Erythroblast (primary cell): ENCODE measurements at regions not wholly inside any gene's neighbourhood (a gene's known extent, or its start where the extent isn't known, plus 50 kb on each side); places are given as distances from the start of the nearest gene placed in this dataset.

ENCODE experiments used
- DNase-seq, 2 experiments: peaks; one replicate each; lab custom pipeline; 2025; lab: John Stamatoyannopoulos, UW
- GATA1 ChIP-seq: IDR thresholded peaks from 2 replicates; pipeline ENCODE4 v1.6.1; 2011; ENCODE audit warnings: low read depth, mild to moderate bottlenecking, control low read depth, low read length, moderate library complexity
- POLR2A ChIP-seq: IDR thresholded peaks from 2 replicates; pipeline ENCODE4 v1.6.1; 2011; ENCODE audit warnings: mild to moderate bottlenecking, low read length

DNA sequence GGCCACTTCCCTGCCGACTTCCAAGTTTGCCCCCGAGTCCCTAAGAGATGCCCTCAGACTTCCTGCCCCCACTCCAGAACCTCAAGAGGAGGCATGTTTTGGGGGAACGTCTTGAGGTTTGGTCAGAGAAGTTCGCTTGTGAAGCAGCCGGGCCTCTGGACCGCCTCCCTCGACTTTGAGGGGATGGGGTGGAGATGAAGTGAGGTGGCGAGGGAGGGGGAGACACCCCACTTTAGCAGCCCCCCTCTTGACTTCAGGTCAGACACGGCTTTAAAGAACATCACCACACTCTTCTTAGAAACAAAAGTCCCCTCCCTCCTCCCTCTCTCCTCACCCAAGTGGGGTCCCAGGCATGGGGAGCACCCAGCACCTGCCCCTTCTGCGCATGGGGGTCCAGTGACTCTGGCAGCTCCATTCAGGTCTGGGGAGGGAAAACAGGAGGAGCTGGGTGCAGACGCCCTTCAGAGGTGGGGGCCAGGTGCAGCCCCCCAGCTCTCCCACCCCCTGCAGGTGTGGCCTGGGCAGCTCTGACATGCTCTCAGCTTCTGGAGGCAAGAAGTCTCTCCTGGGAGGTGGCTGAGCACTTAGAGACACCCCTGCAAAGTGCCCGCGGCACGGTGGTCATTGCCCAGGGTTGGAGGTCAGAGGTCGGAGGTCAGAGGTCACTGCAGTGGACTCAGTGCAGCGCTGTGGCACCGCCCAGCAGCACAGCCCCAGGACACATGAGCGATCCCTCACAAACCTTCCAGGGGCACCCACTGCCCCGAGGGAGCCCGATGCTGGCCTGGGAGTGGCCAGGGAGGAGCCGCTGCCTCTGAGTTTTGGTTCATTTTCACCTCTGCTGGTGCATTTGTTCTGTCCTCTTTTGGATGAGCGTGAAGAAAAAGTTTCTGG, 108.8 kb downstream of the CPZ start:
- no peak for TF ChIP-seq POLR2A
- no peak for TF ChIP-seq GATA1
- DNase-seq = no peak

GRCh38 chr4:8700531-8700930, 108.0 kb downstream of the CPZ start:
- no peak for DNase-seq
- TF ChIP-seq GATA1 (no peak), POLR2A (no peak)

DNA sequence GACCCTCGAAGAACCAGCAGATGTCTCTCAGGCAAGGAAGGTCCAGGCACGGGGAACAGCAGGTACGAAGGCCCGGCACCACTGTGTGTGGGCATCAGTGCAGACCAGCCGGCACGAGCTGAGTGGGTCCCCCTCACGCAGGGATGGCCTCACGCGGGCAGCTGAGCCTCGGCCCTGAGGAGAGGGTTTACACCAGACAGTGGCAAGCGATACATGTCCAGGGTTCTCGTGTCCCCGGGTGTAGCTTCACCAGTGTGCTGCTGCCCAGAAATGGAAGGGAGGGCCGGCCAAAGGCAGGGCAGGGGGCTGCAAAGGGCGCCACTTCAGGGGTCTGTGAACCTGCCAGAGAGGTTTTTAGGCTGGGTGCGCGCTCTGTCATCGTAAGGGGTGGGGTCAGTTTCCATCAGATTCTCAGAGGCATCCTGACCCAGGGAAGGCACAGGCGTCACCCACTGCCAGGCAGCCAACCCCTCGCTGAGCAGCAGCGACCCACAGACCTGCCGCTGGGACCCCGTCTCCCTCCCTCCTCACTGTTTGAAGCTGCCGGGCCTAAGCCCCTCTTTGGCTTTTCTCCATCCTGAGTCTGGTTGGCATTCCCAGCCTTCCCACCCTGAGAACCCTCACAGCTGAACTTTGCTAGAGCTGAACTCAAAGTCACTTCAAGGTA, 107.0 kb downstream of the CPZ start:
- no peak for DNase-seq
- TF ChIP-seq GATA1 (no peak), POLR2A (no peak)

DNA sequence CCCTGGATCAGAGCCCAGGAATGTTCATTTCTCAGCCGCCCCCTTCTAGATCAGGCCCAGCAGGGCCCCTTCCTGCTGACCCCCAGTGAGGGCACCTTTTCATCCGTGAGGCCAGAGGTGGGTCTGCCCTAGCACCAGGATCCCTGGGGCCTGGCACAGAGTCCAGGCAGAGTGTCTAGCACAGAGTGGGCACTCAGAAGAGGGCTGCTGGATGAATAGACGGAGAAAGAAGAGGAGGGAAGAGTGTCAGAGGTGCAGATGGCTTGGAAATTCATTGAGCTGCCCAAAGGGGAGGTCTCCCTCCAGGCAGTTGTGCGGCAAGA, 106.5 kb downstream of the CPZ start:
- no peak for TF ChIP-seq POLR2A
- TF ChIP-seq GATA1 = no peak
- no peak for DNase-seq

GRCh38 chr4:8698341-8699062, 105.9 kb downstream of the CPZ start:
- DNase-seq = no peak
- TF ChIP-seq GATA1 = no peak
- TF ChIP-seq POLR2A = no peak

DNA sequence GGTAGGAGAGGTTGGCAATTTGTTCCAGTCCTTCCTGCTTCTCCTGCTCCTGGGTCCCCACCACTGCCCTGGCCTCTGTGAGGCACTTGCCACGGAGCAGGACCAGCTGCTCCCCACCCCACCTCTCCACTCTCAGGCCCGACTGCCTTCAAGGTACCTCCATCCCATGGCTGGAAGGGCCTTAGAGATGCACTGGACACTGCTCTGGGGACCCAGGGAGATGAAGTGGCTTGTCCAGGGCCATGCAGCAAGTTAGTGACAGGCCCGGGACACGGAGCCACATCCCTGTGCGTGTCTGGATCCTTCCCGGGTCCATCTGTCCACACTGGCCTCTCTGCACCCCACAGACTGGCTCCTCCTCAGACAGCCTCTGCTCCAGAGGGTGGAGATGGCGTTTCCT, 105.3 kb downstream of the CPZ start:
- DNase-seq = no peak
- TF ChIP-seq GATA1 (no peak), POLR2A (no peak)

GRCh38 chr4:8696369-8697127, 104.0 kb downstream of the CPZ start:
- TF ChIP-seq GATA1 = no peak
- DNase-seq = no peak

DNA sequence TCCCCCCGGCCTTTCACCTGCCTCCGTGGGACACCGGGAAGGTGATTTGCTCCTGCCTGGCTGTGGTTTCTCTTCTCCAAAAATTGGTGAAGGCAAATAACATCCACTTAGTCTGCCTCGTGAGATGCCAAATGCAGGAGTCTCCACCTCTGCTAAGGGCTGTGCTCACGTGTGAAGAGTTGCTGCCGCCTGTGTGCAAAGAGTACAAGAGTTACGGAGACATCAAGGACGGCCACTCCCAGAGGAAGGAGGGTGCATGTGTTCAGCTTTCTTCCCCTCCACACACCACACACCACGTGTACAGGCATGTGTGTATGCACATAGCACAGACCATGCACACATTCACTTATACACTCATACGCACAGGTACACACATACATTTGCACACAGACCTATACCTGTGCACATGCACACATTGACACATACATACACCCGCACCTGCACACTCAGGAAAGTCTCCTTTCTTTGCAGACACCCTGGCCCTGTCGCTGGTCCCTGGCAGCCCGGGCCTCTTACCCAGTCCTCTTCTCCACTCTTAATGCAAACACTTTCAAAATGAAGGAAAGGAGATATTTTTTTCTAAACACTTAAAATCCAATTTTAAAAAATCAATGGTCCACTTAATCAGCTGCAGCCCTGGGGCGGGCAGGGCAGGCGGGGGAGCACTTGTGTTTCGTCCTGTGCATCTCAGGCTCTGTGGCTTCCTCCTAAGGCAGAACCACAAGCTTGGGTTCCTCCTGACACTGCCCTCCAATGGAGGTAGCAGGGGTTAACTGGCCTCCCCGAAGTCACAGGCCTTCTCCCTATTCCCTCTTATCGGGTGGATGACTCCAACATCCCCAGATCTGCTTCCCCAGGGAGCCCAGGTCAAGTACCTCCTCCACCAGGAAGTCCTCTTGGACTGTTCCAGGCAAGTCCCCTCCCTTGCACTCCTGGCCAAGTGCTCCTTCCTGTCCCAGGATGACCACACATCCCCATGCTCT, 103.0 kb downstream of the CPZ start:
- no peak for TF ChIP-seq GATA1
- no peak for TF ChIP-seq POLR2A
- DNase-seq = no peak

- DNase-seq = no peak
Measured at GRCh38 chr4:8694651-8695151, 102.1 kb downstream of the CPZ start.

GRCh38 chr4:8694226-8694625, 101.7 kb downstream of the CPZ start:
- DNase-seq = no peak
- TF ChIP-seq GATA1 = no peak
- TF ChIP-seq POLR2A = no peak

More at GRCh38 chr4:8694651-8695151, 102.1 kb downstream of the CPZ start:
- TF ChIP-seq GATA1 = no peak
- no peak for TF ChIP-seq POLR2A

- DNase-seq = no peak
- no peak for TF ChIP-seq GATA1
- TF ChIP-seq POLR2A = no peak
Measured at GRCh38 chr4:8691151-8691775, 98.7 kb downstream of the CPZ start.
